ENCODE measurements at regions not wholly inside any gene's neighbourhood (a gene's known extent, or its start where the extent isn't known, plus 50 kb on each side); places are given as distances from the start of the nearest gene placed in this dataset.

- TF ChIP-seq CTCF (IDR thresholded peaks at IDR 0.05; ENCODE audit: insufficient read depth, low read depth, low read length), result no peak
- TF ChIP-seq EZH2 (IDR thresholded peaks at IDR 0.05; ENCODE audit: insufficient read depth, low read length), result no peak
These were observed 1044.9 kb downstream of the TYW1 start for GRCh38 chr7:68041554-68041953.

Data from astrocyte (in vitro differentiated cells and primary cell).